GM06990 (cell line): ENCODE measurements at regions not wholly inside any gene's neighbourhood (a gene's known extent, or its start where the extent isn't known, plus 50 kb on each side); places are given as distances from the start of the nearest gene placed in this dataset.
"Not testable (repeated sequence)": the region's sequence is repeated elsewhere in the genome, so short reads cannot be mapped to it uniquely, and the experiment has no call there.

Experiments
- DNase-seq: peaks from one replicate; pipeline ENCODE4 v3.0.0-alpha.2; 2011; ENCODE audit not compliant: insufficient read length; ENCODE audit errors: extremely low read depth
- H3K27me3 ChIP-seq: replicated peaks from 2 replicates; pipeline ENCODE4 v1.6.0; 2011; ENCODE audit warnings: low read length; ENCODE audit not compliant: control insufficient read depth, insufficient read depth
- H3K36me3 ChIP-seq: 2 replicates; pipeline ENCODE4 v1.5.1; 2011; ENCODE audit warnings: low read length; ENCODE audit not compliant: control insufficient read depth, insufficient read depth
- H3K4me3 ChIP-seq: replicated peaks from 2 replicates; pipeline ENCODE4 v1.5.1; 2011; ENCODE audit warnings: low read depth, mild to moderate bottlenecking, control low read depth, low read length
- CTCF ChIP-seq: IDR thresholded peaks from 2 replicates; pipeline ENCODE4 v1.5.1; 2011; ENCODE audit warnings: low read length, control low read depth, mild to moderate bottlenecking, inconsistent platforms; ENCODE audit not compliant: insufficient read depth, poor library complexity, severe bottlenecking

GRCh38 chr13:31385540-31385939 is 185.8 kb downstream of the B3GLCT start:
- no peak for TF ChIP-seq CTCF

GRCh38 chr13:31394506-31394905 is 194.7 kb downstream of the B3GLCT start:
- no peaks in the 10 kb centered on the region for H3K27me3 ChIP-seq
- TF ChIP-seq CTCF: no peak
- DNase-seq: no peak
- no peak overlapping the region for H3K4me3 ChIP-seq
- H3K36me3 ChIP-seq: no peaks in the 10 kb centered on the region

More at GRCh38 chr13:31385540-31385939, 185.8 kb downstream of the B3GLCT start:
- no peak for DNase-seq
- Histone ChIP-seq H3K4me3 (no peak overlapping the region), H3K27me3 (no peaks in the 10 kb centered on the region), H3K36me3 (no peaks in the 10 kb centered on the region)

- no peak for TF ChIP-seq CTCF
- Histone ChIP-seq H3K36me3 (no peaks in the 10 kb centered on the region), H3K27me3 (no peaks in the 10 kb centered on the region), H3K4me3 (no peak overlapping the region)
- no peak for DNase-seq
These were observed 195.3 kb downstream of the B3GLCT start for GRCh38 chr13:31395090-31395489.

- H3K4me3 ChIP-seq: no peak overlapping the region
- no peaks in the 10 kb centered on the region for H3K36me3 ChIP-seq
- TF ChIP-seq CTCF: no peak
- no peaks in the 10 kb centered on the region for H3K27me3 ChIP-seq
- no peak for DNase-seq
These were observed 199.9 kb downstream of the B3GLCT start for GRCh38 chr13:31399690-31400089.

- not testable (repeated sequence) for DNase-seq, H3K4me3 ChIP-seq, H3K36me3 ChIP-seq, H3K27me3 ChIP-seq
These were observed 203.9 kb downstream of the B3GLCT start for GRCh38 chr13:31403711-31404110.

- Histone ChIP-seq H3K27me3 (no peaks in the 10 kb centered on the region; the same call in 1 of the 2 replicates), H3K4me3 (no peak overlapping the region), H3K36me3 (no peaks in the 10 kb centered on the region)
- TF ChIP-seq CTCF: no peak
- no peak for DNase-seq
These were observed 209.2 kb downstream of the B3GLCT start for GRCh38 chr13:31408927-31409326.
